Ishikawa (cell line): ENCODE measurements at regions not wholly inside any gene's neighbourhood (a gene's known extent, or its start where the extent isn't known, plus 50 kb on each side); places are given as distances from the start of the nearest gene placed in this dataset.

Experiments used
- EGR1 ChIP-seq: IDR thresholded peaks from 2 replicates; pipeline ENCODE4 v1.6.1; 2012
- EP300 ChIP-seq: IDR thresholded peaks from 2 replicates; pipeline ENCODE4 v1.6.1; 2012; ENCODE audit warnings: borderline replicate concordance
- MAX ChIP-seq: IDR thresholded peaks from 2 replicates; pipeline ENCODE4 v1.6.1; 2012
- TAF1 ChIP-seq: IDR thresholded peaks from 2 replicates; pipeline ENCODE4 v1.6.1; 2012; ENCODE audit warnings: low read depth, mild to moderate bottlenecking

GRCh38 chr5:38162625-38163024 is 95.7 kb upstream of the EGFLAM start:
- TF ChIP-seq MAX (no peak), EP300 (no peak), TAF1 (no peak), EGR1 (no peak)
